NCI-H446 treated with DMSO at 0.1 percent for 48 hours (cell line): ENCODE measurements at regions not wholly inside any gene's neighbourhood (a gene's known extent, or its start where the extent isn't known, plus 50 kb on each side); places are given as distances from the start of the nearest gene placed in this dataset.
"Not testable (repeated sequence)": the region's sequence is repeated elsewhere in the genome, so short reads cannot be mapped to it uniquely, and the experiment has no call there.

Experiments
- DNase-seq: peaks from one replicate; lab custom pipeline; 2025; lab: John Stamatoyannopoulos, UW

DNA sequence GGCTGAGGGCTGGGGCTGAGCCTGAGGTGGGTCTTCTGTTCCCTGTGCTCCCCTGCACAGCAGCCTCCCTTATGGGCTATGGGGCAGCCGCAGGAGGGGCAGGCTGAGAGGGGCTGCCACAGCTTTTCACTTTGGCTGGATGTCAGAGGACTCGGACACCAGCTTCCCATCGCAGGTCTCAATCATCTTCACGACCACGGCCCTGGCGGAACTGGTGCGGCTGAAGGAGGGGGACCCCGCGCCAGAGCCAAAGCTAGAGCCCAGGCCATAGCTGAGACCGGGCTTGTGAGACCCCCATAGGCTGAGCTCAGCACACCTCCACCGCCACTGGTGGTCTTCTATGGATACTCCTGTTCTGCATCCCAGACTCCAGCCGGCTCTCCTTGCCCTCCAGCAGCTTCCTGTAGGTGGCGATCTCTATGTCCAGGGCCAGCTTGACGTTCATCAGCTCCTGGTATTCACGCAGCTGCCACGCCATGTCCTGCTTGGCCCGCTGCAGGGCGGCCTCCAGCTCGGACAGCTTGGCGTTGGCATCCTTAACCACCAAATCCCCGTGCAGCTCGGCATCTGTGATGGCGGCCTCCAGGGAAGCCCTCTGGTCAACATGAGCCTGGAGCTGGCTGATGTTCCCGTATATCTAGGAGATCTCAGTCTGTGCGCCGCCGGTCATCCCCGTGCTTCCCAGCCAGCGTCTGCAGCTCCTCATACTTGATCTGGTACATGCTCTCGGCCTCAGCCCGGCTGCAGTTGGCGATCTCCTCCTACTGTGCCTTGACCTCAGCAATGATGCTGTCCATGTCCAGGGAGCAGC, 181.7 kb upstream of the SYNPR start:
- no peak for DNase-seq

GRCh38 chr3:63097396-63097795, 180.7 kb upstream of the SYNPR start:
- DNase-seq = no peak

DNA sequence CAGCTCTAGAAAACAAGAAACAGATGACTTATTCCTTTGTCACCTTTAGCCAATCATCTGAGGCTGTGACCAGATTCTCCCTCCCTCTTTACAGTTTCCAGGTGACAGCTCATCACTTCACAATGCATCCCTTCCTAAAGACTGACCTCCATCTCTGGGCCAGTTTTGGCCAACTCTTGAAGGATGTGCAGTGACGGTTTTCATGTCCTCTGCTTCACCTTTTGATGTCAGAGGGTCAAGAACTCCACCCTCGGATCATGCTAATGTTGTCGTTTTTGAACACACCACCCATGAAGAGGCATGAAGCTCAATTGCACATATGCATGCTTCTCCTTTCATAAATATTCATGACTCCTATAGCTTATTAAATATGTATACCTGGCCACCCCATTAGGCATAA, 161.2 kb upstream of the SYNPR start:
- no peak for DNase-seq

DNA sequence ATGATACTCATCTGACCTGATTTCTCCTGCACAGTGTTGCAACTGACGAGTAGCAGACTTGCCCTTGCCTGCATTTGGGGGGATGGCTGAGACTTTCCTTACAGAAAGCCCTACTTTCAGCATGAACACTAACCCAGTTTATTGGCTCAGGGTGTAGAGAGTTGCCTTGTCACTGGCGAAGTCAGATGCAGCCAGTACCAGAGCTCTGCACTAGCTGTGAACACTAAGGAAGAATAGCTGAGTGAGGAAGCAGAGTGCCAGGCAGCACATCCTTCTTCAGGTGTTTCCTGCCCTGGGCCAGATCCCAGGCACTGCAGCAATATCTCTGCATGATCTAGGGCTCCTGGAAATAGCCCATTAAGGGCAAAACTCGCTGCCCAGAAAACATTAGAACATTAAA, 154.0 kb upstream of the SYNPR start:
- no peak for DNase-seq

- DNase-seq = no peak
Measured at GRCh38 chr3:63126530-63126929, 151.6 kb upstream of the SYNPR start.

DNA sequence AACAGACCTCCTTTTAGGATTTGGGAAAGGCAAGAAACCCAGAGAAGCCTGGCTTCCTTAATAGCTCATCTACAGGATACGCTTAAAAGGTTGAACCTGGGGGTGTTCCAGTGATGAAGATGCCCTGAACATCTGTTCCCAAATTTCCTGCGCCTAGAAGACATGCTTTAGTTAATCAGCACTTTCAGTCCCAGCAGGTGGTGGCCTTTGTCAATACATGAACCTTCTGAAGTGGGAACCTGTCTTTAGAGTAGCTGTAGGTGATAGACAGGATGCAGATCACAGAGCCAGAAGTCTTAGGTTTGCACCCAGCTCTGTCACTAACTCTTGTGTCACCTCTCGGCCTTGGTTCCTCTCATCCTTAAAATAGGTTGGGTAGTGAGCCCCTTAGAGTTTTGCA, 149.7 kb upstream of the SYNPR start:
- no peak for DNase-seq

DNA sequence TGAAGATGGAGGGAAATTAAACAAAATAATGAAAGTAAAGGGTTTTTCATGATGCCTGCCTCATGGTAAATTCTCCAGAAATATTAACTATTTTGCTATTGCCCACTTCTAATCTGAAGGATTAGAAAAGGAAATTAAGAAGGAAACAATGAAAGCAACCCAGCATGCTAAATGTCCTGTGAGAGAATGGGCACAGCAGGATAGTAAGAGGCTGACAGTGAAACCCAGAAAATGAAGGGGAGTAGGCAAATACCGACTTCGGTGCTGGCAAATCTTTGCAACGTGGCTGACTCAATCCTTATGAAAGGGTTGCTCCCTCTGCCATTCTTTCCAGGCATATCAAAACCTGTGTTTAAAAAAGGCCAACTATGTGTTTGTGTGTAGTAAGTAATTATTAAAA, 147.5 kb upstream of the SYNPR start:
- no peak for DNase-seq

GRCh38 chr3:63132461-63133250, 145.5 kb upstream of the SYNPR start:
- DNase-seq = no peak

- DNase-seq = no peak
Measured at GRCh38 chr3:63135367-63135766, 142.7 kb upstream of the SYNPR start.

DNA sequence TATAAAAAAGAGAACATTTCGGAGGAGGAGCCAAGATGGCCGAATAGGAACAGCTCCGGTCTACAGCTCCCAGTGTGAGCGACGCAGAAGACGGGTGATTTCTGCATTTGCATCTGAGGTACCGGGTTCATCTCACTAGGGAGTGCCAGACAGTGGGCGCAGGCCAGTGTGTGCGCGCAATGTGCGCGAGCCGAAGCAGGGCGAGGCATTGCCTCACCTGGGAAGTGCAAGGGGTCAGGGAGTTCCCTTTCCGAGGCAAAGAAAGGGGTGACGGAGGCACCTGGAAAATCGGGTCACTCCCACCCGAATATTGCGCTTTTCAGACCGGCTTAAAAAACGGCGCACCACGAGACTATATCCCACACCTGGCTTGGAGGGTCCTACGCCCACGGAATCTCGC, 141.9 kb upstream of the SYNPR start:
- DNase-seq = not testable (repeated sequence)

DNA sequence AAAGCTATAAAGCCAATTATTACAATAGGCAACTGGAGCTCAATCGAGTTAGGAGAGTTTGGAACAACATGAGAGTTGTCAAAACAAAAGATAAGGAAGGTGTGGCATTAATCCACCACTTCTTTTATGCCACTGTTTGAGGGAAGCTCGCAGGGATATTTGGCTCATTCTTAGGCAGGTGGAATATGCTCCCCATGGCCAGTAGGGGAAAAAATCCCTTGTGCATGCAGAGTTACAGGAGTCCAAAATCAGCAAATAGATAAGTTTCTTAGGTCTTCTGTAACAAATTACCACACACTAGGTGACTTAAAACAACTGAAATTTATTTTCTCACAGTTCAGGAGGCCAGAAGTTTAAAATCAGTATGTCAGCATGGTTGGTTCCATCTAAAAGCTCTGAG, 135.4 kb upstream of the SYNPR start:
- DNase-seq = no peak

GRCh38 chr3:63146154-63146553, 132.0 kb upstream of the SYNPR start:
- no peak for DNase-seq

- no peak for DNase-seq
Measured at GRCh38 chr3:63150880-63151279, 127.2 kb upstream of the SYNPR start.

DNA sequence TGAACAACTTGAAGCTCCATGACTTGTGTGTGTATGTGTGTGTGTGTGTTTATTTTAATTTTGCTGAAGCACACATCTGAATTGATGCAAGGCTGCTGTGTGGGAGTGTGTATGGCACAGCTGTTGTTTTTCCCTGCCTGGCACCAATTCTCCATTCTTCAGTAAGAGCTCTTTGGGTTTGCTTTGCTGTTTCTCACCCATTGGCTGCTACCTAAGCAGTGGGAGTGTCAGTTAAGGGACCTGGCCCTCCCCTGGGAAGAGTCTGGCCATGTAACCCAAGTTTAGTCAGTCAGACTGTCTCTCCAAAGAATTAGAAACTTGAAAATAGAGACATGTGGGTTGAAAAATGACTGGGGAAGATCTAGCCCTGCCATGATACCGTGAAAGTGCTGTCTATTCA, 126.2 kb upstream of the SYNPR start:
- DNase-seq = peak; percentile 16

DNA sequence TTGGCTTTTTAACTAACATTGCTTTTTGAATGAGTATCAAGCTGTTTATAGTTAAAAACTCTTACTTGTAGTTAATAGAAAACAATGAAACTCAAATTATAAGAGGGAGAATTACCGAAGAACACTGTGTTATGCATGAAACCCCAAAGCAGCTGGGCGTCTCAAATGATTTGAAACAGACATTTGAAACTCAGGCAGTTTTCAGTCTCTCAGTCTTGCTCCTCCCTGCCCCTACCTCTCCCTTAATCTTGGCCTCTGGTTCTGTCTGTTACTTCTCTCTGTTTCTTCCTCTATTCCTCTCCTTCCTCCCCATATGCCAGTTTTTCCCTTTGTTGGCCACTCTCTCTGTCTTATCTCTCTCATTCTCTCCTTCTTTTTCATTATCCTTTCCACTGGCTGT, 118.3 kb upstream of the SYNPR start:
- no peak for DNase-seq

DNA sequence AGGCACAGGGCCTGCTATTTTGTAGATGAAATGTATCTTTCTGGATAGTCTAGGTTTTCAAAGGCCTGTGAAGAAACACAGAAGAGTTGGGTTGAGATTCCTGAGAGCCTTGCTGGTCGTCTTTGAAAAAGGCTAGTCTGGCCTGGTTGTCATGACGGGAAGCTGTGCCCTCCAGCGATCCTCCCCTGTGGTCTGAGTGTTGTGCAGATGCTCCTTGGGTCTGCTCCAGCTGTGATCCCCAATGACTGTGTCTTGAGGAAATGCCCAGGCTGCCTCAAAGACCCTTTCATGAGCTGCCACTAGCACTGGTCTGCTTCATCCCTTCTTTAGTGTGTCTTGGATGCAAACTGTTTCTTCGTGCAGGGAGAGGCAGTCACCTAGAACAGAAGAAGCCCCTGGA, 111.0 kb upstream of the SYNPR start:
- no peak for DNase-seq

DNA sequence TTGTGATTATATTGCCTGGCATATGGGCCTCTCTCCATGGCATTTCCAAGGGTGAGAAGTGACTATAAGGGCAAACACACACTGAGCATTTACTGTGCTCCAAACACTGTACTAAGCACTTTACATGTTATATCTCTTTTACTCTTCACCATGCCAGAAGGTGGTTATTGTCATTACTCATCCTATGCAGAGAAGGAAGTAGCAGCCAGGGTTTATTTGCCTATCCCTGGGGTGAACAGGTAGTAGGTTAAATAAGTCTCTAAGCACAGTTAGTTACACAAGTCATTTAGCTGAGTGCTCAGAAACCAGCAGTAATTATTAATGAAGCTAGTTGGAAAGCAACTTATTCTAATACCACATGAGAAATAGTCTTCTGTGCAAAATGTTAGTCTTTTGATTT, 109.9 kb upstream of the SYNPR start:
- no peak for DNase-seq

- DNase-seq = no peak
Measured at GRCh38 chr3:63179862-63180522, 98.1 kb upstream of the SYNPR start.

DNA sequence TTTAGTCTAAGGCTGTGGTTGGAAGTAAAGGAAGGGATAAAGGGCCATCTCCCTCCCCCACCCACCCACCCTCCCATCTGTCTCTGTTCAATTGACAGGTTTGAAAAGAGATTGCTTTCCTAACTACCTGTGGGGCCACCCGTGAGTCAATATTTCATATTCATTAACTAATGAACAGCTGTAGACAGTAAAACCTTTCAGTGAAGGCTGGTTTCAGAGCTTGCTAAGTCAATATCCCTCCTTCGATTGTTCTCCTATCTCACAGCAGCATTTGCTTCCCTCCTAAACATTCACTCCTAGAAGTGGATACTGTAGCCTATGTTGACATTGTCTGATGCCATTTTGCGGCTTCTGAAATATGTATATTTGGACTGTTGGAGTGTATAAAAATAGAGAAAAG, 85.9 kb upstream of the SYNPR start:
- no peak for DNase-seq

- DNase-seq = no peak
Measured at GRCh38 chr3:63193647-63194046, 84.5 kb upstream of the SYNPR start.

DNA sequence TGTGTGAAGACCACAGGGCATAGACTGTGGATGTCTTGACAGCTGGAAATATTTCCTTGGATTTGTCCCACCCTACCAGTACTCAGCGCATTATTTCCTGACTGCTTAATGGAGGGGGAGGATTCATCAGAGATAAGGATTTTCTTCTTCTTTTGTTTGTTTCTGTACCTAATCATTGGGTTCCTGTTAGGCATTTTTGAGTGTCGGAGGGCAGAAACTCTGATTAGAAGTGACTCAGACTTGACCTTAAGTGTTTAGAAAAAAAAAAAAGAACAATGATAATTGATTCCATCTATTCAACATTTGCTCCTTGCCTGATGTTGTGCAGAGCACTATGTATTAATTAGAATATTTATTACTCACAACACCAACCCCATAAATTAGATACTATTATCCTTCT, 78.5 kb upstream of the SYNPR start:
- DNase-seq = no peak

GRCh38 chr3:63202529-63202928, 75.6 kb upstream of the SYNPR start:
- no peak for DNase-seq

GRCh38 chr3:63207066-63207590, 71.0 kb upstream of the SYNPR start:
- DNase-seq = no peak
